Keratinocyte (primary cell): ENCODE measurements at regions not wholly inside any gene's neighbourhood (a gene's known extent, or its start where the extent isn't known, plus 50 kb on each side); places are given as distances from the start of the nearest gene placed in this dataset.

Experiments used
- DNase-seq: peaks from one replicate; pipeline ENCODE4 v3.0.0-alpha.2; 2011; ENCODE audit warnings: low read depth, missing footprints, low spot score
- FAIRE-seq: peaks from 2 replicates; lab custom pipeline; 2011; peaks lifted over from hg19 to GRCh38; lab: Jason Lieb, UNC
- H2AFZ ChIP-seq: 2 replicates; pipeline ENCODE4 v1.6.0; 2012; ENCODE audit warnings: low read length, control low read depth, inconsistent platforms; ENCODE audit not compliant: control insufficient read depth
- H3K27ac ChIP-seq: 2 replicates; pipeline ENCODE4 v1.5.1; 2011; ENCODE audit warnings: low read length; ENCODE audit not compliant: control insufficient read depth, insufficient read depth
- H3K27me3 ChIP-seq: 3 replicates; pipeline ENCODE4 v1.6.0; 2011; ENCODE audit warnings: low read length; ENCODE audit not compliant: control insufficient read depth, insufficient read depth; ENCODE audit errors: extremely low read depth
- H3K36me3 ChIP-seq, 2 experiments: 2 replicates in 1 of 2; 3 replicates in 1 of 2; pipeline ENCODE4 v1.5.1; 2011; ENCODE audit warnings: low read length in 2 of 2, mild to moderate bottlenecking in 1 of 2; ENCODE audit not compliant: control insufficient read depth in 2 of 2, insufficient read depth in 2 of 2; ENCODE audit errors: extremely low read depth in 1 of 2
- H3K4me1 ChIP-seq: 3 replicates; pipeline ENCODE4 v1.5.1; 2011; ENCODE audit warnings: low read length; ENCODE audit not compliant: control insufficient read depth, insufficient read depth; ENCODE audit errors: extremely low read depth
- H3K4me2 ChIP-seq: 3 replicates; pipeline ENCODE4 v1.6.0; 2011; ENCODE audit warnings: low read depth, low read length; ENCODE audit not compliant: control insufficient read depth, insufficient read depth; ENCODE audit errors: extremely low read depth
- H3K4me3 ChIP-seq, 3 experiments: fragments of 200-600 bp in 1 of 3; sonication (generic) in 1 of 3; 2 replicates in 2 of 3; 3 replicates in 1 of 3; pipeline ENCODE4 v1.5.1; 2011 to 2016; ENCODE audit warnings: low read length in 3 of 3, mild to moderate bottlenecking in 3 of 3, control low read depth in 2 of 3, inconsistent platforms in 1 of 3, low read depth in 1 of 3, mixed read lengths in 1 of 3, mixed run types in 1 of 3, moderate library complexity in 1 of 3; ENCODE audit not compliant: control insufficient read depth in 2 of 3, insufficient read depth in 2 of 3; ENCODE audit errors: extremely low read depth in 1 of 3
- H3K79me2 ChIP-seq: 2 replicates; pipeline ENCODE4 v1.6.0; 2012; ENCODE audit warnings: low read length; ENCODE audit not compliant: control insufficient read depth, insufficient read depth
- H3K9ac ChIP-seq: 3 replicates; pipeline ENCODE4 v1.6.0; 2011; ENCODE audit warnings: low read length; ENCODE audit not compliant: control insufficient read depth, insufficient read depth; ENCODE audit errors: extremely low read depth
- H3K9me1 ChIP-seq: 3 replicates; pipeline ENCODE4 v1.6.0; 2011; ENCODE audit warnings: low read length; ENCODE audit not compliant: control insufficient read depth, insufficient read depth; ENCODE audit errors: extremely low read depth
- H3K9me3 ChIP-seq: 2 replicates; pipeline ENCODE4 v1.5.1; 2012; ENCODE audit warnings: low read depth, low read length; ENCODE audit not compliant: control insufficient read depth
- H4K20me1 ChIP-seq: 3 replicates; pipeline ENCODE4 v1.6.0; 2011; ENCODE audit warnings: low read length; ENCODE audit not compliant: control insufficient read depth, insufficient read depth; ENCODE audit errors: extremely low read depth
- EZH2 ChIP-seq: IDR thresholded peaks from one replicate; pipeline ENCODE4 v1.6.1; 2012; ENCODE audit warnings: inconsistent platforms, mild to moderate bottlenecking, low read length, moderate library complexity
- dilution Hi-C: fragments of 300-500 bp; cut with MboI; formaldehyde crosslinking; loops from one replicate; pipeline ENCODE4 v1.7.0; 2020; ENCODE audit warnings: low sequenced_read_pairs; ENCODE audit not compliant: extremely low pct_ligation_motif_present
- TF ChIP-seq, protein P1 (sequence below), 3 experiments: IDR thresholded peaks in 1 of 3; conservative IDR thresholded peaks in 1 of 3; optimal IDR thresholded peaks in 1 of 3; 2 replicates in 2 of 3; 3 replicates in 1 of 3; pipeline versions ENCODE3 to v1.5.1; 2011; ENCODE audit warnings: low read length in 3 of 3, mild to moderate bottlenecking in 3 of 3, moderate library complexity in 2 of 3, control low read depth in 1 of 3, inconsistent platforms in 1 of 3; ENCODE audit not compliant: insufficient read depth in 2 of 3; ENCODE audit errors: extremely low read depth in 1 of 3

DNA sequence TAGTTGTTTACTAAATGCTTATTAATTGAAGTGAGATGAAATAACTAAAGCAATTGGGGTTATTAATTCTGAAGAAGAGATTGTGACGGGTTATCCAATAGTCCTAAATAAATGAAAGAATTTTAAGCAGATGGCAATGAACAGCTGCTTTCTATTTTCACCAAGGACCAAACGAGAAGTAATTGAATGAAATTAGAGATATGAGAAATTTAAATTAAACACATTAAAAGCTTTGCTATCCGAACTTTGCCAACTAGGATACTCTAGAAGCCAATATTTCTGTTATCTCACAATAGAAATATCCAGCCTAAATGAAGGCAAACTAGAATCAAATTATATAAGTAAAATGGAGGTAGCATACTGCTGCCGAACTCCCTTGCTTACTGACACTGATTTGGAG is 103.2 kb downstream of the GPR37 start:
- Histone ChIP-seq H3K27ac (no peak overlapping the region), H3K4me1 (no peaks in the 10 kb centered on the region), H3K9me1 (no peaks in the 10 kb centered on the region), H3K36me3 (no peaks in the 10 kb centered on the region), H3K4me3 (no peak overlapping the region), H2AFZ (no peak overlapping the region), H3K4me2 (no peak overlapping the region), H3K27me3 (no peaks in the 10 kb centered on the region), H3K9me3 (no peaks in the 10 kb centered on the region), H3K79me2 (no peaks in the 10 kb centered on the region), H4K20me1 (no peaks in the 10 kb centered on the region), H3K9ac (no peak overlapping the region)
- FAIRE-seq: no peak
- no peak for DNase-seq
- TF ChIP-seq EZH2: no peak
- TF ChIP-seq, protein P1, sequence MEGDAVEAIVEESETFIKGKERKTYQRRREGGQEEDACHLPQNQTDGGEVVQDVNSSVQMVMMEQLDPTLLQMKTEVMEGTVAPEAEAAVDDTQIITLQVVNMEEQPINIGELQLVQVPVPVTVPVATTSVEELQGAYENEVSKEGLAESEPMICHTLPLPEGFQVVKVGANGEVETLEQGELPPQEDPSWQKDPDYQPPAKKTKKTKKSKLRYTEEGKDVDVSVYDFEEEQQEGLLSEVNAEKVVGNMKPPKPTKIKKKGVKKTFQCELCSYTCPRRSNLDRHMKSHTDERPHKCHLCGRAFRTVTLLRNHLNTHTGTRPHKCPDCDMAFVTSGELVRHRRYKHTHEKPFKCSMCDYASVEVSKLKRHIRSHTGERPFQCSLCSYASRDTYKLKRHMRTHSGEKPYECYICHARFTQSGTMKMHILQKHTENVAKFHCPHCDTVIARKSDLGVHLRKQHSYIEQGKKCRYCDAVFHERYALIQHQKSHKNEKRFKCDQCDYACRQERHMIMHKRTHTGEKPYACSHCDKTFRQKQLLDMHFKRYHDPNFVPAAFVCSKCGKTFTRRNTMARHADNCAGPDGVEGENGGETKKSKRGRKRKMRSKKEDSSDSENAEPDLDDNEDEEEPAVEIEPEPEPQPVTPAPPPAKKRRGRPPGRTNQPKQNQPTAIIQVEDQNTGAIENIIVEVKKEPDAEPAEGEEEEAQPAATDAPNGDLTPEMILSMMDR (optimal IDR thresholded peaks at IDR 0.05 in 1 of 3, IDR thresholded peaks at IDR 0.05 in 1 of 3, conservative IDR thresholded peaks at IDR 0.05 in 1 of 3; ENCODE audit: extremely low read depth in 1 of 3, insufficient read depth in 2 of 3, low read length in 3 of 3): no peak
- dilution Hi-C loops: no loop called here

DNA sequence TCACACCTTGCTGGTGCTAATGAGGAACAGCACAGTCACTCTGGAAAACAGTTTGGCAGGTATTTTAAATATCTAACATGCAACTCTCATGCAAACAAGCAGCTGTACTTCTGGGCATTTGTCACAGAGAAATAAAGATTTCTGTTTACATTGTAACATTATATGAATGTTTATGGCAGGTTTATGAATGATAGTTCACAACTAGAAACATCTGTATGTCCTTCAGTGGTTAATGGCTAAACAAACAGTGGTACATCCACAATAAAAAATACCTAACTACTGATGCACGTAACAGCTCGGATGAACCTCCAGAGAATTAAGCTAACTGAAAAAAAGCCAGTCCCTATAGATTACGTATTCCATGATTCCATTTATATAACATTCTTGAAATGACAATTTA is 109.6 kb downstream of the GPR37 start:
- DNase-seq: no peak
- Histone ChIP-seq H3K4me1 (no peaks in the 10 kb centered on the region), H3K9me3 (no peaks in the 10 kb centered on the region), H4K20me1 (no peaks in the 10 kb centered on the region), H3K79me2 (no peaks in the 10 kb centered on the region), H3K27me3 (no peaks in the 10 kb centered on the region), H3K9ac (no peak overlapping the region), H3K27ac (no peak overlapping the region), H3K9me1 (no peaks in the 10 kb centered on the region), H3K36me3 (no peaks in the 10 kb centered on the region), H3K4me3 (no peak overlapping the region), H3K4me2 (no peak overlapping the region), H2AFZ (no peak overlapping the region)
- TF ChIP-seq, protein P1 (optimal IDR thresholded peaks at IDR 0.05 in 1 of 3, IDR thresholded peaks at IDR 0.05 in 1 of 3, conservative IDR thresholded peaks at IDR 0.05 in 1 of 3; ENCODE audit: extremely low read depth in 1 of 3, insufficient read depth in 2 of 3, low read length in 3 of 3): no peak
- TF ChIP-seq EZH2: no peak
- dilution Hi-C loops: no loop called here
- FAIRE-seq: no peak
